ENCODE measurements at regions not wholly inside any gene's neighbourhood (a gene's known extent, or its start where the extent isn't known, plus 50 kb on each side); places are given as distances from the start of the nearest gene placed in this dataset.

- H3K4me1 ChIP-seq = no peaks in the 10 kb centered on the region
- no peaks in the 10 kb centered on the region for H3K27me3 ChIP-seq
- H3K27ac ChIP-seq = no peak overlapping the region
- ATAC-seq (no peak), DNase-seq (no peak)
- no peaks in the 10 kb centered on the region for H3K36me3 ChIP-seq
- intact Hi-C loops (cut with DNase I) = no loop called here
- H3K4me3 ChIP-seq = no peak overlapping the region
- TF ChIP-seq, protein P1, sequence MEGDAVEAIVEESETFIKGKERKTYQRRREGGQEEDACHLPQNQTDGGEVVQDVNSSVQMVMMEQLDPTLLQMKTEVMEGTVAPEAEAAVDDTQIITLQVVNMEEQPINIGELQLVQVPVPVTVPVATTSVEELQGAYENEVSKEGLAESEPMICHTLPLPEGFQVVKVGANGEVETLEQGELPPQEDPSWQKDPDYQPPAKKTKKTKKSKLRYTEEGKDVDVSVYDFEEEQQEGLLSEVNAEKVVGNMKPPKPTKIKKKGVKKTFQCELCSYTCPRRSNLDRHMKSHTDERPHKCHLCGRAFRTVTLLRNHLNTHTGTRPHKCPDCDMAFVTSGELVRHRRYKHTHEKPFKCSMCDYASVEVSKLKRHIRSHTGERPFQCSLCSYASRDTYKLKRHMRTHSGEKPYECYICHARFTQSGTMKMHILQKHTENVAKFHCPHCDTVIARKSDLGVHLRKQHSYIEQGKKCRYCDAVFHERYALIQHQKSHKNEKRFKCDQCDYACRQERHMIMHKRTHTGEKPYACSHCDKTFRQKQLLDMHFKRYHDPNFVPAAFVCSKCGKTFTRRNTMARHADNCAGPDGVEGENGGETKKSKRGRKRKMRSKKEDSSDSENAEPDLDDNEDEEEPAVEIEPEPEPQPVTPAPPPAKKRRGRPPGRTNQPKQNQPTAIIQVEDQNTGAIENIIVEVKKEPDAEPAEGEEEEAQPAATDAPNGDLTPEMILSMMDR (IDR thresholded peaks at IDR 0.05) = no peak
- H3K9me3 ChIP-seq = peaks cover 0 to 5% (median 0%) of the 10 kb centered on the region in 11 donors
These were observed 235.4 kb downstream of the PYDC2 start for GRCh38 chr3:191696348-191696747.

DNA sequence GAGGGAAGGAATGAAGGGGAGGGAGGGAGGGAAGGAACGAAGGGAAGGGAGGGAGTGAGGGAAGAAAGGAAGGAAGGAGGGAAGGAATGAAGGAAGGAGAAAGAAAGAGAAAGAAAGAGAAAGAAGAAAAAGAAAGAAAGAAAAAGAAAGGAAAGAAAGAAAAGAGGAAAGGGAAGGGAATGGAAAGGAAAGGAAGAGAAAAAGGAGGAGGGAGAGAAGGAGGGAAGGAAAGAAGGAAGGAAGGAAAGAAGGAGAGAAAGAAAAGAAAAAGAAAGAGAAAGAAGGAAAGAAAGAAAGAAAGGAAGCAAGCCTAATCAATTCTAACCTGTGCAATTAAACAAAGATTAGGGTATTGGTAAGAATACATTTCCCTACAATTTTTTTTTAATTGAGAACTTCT is 238.6 kb downstream of the PYDC2 start:
- Histone ChIP-seq H3K36me3 (no peaks in the 10 kb centered on the region), H3K4me1 (no peaks in the 10 kb centered on the region), H3K4me3 (no peak overlapping the region), H3K27me3 (no peaks in the 10 kb centered on the region), H3K27ac (no peak overlapping the region), H3K9me3 (peaks cover 0 to 12% (median 0%) of the 10 kb centered on the region in 11 donors)
- DNase-seq (no peak), ATAC-seq (no peak)
- intact Hi-C loops (cut with DNase I) = no loop called here
- TF ChIP-seq, protein P1 (IDR thresholded peaks at IDR 0.05) = no peak
- 80 to 85% methylated on average over 1 of the region's 1 CpG for WGBS, 2 donors

- Histone ChIP-seq H3K9me3 (peaks cover 0 to 22% (median 0%) of the 10 kb centered on the region in 11 donors), H3K4me3 (no peak overlapping the region), H3K27me3 (no peaks in the 10 kb centered on the region), H3K4me1 (no peaks in the 10 kb centered on the region), H3K36me3 (no peaks in the 10 kb centered on the region), H3K27ac (no peak overlapping the region)
- intact Hi-C loops (cut with DNase I) = no loop called here
- no peak for ATAC-seq
- no peak for DNase-seq
- WGBS, 2 donors = 77 to 89% methylated on average over 2 of the region's 2 CpGs
- TF ChIP-seq, protein P1 (IDR thresholded peaks at IDR 0.05) = no peak
These were observed 241.2 kb downstream of the PYDC2 start for GRCh38 chr3:191702121-191702520.

DNA sequence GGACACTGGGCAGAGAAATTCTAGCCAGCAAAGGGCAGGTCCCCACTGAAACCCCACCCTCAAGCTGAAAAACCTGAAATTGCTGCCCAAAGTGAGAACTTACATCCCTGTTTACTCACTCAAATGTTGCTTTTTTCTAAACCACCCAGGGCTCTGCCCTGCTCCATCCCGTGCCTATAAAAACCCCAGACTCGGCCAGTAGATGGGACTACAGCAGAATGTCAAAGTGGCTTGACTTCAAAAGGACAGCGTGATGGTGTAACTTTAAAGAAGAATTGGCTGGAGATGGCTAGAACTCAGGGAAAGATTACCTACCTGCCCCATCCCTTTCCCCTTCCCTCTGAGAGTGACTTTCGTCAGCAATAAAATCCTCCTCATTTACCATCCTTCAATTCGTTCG is 246.9 kb downstream of the PYDC2 start:
- no peak for ATAC-seq
- H3K27me3 ChIP-seq = no peaks in the 10 kb centered on the region
- H3K4me3 ChIP-seq = no peak overlapping the region
- WGBS, 2 donors = 73 to 80% methylated on average over 6 of the region's 6 CpGs
- no peaks in the 10 kb centered on the region for H3K36me3 ChIP-seq
- H3K27ac ChIP-seq = no peak overlapping the region
- intact Hi-C loops (cut with DNase I) = no loop called here
- H3K4me1 ChIP-seq = no peaks in the 10 kb centered on the region
- TF ChIP-seq, protein P1 (IDR thresholded peaks at IDR 0.05) = no peak
- DNase-seq = no peak
- H3K9me3 ChIP-seq = peaks cover 0 to 27% (median 0%) of the 10 kb centered on the region in 11 donors
